GM21717 (cell line): ENCODE measurements at regions not wholly inside any gene's neighbourhood (a gene's known extent, or its start where the extent isn't known, plus 50 kb on each side); places are given as distances from the start of the nearest gene placed in this dataset.
"Not testable (repeated sequence)": the region's sequence is repeated elsewhere in the genome, so short reads cannot be mapped to it uniquely, and the experiment has no call there.

Experiments
- ATAC-seq: cut with Tn5 transposase; IDR thresholded peaks from one replicate; pipeline ENCODE4 v1.9.1; 2021; ENCODE audit warnings: mild to moderate bottlenecking, moderate library complexity; ENCODE audit not compliant: unreplicated experiment

- ATAC-seq = peak; percentile 99
Measured at GRCh38 chr13:34156841-34157365, 339.0 kb downstream of the RFC3 start.

DNA sequence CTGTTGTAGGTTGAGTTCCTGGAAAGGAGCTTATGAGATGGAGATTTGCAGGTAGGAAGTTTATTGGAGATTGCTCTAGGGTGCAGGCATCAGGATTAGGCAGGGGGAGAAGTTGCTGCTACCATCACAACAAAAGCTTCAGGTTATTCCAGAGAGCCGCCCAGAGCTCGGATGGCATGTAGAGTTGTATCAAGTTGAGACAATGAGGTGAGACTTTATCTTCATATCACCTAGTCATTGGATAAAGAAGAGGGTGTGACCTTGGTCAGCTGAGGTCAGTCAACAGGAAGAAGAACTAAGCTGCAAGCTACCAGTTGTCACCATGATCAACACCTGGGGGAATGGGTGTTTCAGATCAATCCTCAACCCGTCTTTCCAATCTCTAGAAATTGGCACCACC is 342.0 kb downstream of the RFC3 start:
- ATAC-seq = no peak

DNA sequence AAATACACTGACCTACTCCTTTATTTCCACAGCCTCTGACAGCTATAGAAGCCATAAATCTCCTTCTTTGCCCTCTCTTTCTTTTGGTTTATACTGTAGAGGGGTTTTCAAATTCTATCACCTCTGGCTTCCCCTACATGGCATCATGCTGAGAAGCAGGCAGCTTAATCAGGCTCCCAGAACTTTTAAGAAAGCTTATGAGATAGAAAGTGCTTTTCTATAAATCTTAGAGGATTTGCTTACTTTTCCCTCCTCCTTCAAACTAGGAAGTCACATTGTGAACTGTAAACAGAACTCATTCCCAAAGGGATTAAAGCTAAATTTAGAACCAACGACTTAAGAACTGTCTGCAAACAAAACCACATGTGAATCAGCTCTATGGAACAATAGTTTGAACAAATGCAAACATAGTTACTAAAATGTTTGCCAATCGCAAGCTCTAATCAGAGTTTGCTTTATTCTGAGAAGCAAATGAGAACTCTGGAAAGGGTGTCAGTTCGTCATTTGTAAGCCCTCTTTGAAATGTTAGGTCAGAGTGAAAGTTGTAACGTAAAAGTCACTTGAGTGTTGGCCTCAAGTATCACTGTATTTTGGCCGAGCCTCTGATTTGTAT is 344.1 kb downstream of the RFC3 start:
- ATAC-seq = no peak

DNA sequence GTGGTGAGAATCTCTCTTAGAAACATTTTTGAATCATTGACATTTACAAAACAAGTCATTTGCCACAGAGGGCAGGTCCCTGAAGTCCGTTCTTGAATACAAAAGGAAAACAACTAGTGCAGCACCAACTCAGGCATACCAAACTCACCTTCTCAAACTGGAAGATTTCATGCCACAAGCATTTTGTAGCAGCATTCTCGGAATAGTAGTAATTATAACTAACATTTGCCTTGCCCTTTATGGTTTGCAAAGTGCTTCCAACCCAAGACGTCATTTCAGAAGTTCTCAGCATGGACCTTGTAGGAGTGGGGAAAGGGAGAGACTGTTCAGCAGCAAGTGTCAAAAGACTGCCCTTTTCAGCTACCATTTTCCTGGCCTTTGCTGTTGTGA is 344.6 kb downstream of the RFC3 start:
- ATAC-seq = no peak

DNA sequence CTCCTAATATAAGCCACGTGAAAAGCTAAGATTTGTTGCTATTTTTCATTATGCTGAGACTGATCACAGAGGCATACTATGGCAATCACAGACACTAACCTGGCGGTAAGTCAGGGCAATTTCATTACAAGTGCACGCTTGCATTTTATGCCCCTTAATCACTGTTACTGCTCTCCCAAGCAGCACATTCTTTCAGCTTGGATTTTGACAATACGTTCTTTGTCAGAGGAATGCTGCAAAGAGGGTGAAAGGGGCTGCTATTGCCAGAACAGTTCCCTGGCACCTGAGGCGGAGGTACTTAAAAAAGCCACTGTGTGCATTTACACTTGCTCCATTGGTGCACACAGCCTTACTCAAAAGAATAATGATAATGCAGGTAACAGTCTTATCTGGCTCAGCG is 346.6 kb downstream of the RFC3 start:
- no peak for ATAC-seq

GRCh38 chr13:34165158-34165557 is 347.2 kb downstream of the RFC3 start:
- no peak for ATAC-seq

DNA sequence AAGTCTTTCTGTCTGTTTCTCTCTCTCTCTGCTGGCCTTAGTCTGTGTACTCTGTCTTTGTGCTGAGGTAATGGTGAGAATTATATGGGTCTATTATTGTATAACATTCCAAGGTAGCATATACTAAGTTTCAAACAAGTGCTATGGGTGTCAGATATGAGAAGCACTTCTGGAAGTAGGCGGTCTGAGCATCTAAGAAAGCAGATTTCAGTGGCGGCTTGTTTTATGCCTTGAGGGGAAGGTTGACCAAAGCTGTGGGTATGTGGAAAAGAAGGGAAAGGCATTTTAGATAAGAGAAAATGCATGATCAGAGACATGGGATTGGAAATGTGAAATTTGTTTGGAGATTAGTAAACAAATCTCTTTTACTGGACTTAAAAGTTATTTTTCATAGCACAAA is 348.5 kb downstream of the RFC3 start:
- ATAC-seq = no peak

DNA sequence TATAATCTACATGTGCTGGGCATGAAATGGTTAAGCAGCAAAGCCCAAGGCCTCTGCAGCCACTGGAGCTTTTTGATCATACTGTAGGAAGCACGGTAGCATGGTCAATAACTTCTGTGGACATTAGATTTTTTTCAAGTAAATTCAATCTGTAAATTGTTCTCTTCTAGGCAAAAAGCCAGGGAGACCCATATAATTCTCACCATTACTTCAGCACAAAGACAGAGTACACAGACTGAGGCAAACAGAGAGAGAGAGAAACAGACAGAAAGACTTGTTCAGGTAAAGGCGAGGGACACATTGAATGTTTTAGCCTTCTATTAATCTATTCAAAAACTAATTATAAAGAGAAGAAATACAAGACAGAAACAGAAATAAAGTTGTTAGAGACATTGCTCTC is 349.4 kb downstream of the RFC3 start:
- no peak for ATAC-seq

DNA sequence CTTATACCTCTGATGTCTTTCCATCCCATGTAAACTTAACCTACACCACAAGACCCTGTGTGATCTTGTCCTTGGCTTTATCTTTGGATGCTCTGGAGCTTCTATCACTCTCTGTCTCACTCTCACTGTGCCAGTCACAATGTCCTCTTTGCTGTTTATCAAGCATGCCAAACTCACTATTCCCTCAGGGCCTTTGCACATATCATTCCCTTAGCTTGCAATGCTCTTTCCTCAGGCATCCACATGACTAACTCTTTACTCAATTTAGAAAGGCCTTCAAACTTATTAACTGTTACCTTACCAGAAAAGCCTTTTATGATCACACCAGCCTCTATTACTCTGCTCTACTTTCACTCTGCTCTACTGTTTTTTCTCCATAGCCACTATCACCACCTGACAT is 354.1 kb downstream of the RFC3 start:
- no peak for ATAC-seq

DNA sequence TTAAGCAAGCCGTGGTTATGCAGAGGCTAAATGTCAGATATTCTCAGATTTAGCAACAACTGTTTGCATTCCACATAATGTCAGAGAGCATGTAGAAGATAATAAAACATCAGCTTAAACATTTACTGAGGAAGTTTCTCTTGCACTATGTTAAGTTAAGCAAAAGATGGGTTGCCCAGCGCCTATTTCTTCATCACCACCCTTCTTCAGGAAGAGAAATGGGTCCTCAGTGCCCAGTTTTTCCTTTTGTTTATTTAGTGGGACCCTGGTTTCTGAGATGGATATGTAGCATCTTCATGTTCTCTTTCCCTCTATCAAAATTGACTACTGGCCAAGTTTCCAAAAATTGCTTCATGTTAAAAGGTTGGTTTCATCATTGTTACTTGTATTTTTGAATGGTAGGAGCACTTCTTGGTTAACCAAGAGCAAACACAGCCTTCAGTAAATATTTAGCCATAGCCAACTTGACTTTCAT is 356.8 kb downstream of the RFC3 start:
- no peak for ATAC-seq

DNA sequence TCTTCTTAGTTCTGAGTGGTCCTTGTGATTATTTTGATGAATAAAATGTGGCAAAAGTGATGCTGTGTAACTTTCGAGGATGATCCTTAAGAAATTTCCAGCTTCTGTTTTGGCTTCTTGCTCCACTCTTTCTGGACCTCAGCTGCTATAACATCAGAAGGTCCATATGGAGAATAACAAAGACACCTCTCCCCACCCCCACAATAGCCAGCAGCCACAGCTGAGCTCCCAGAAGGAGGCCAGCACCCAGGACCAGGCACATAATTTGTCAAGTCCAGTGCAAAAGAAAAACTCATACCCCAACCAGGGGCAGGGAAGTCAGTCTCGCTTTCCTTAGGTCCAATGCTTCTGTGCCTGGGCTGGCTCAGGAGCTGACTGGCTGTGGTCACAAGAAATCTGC is 357.6 kb downstream of the RFC3 start:
- no peak for ATAC-seq

DNA sequence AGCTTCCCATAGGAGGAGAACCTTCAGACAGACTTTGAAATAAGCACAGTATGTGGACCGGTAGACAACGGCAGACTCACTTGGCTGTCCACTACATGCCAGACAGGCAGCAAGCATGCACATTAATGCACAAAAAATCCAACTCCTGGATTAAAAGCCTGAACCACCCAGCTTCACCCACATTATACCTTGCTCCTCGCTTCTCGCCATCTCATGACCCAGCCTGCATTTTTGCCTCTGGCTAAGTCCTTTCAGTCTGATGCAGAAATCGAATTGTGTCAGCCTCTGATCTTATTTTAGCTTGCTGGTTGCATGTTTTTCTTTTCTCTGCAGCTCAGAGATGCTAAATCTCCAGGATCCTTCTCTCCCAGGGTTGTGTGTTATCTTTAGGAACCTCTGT is 358.7 kb downstream of the RFC3 start:
- no peak for ATAC-seq

- ATAC-seq = no peak
Measured at GRCh38 chr13:34179481-34179880, 361.5 kb downstream of the RFC3 start.

GRCh38 chr13:34179927-34180326 is 362.0 kb downstream of the RFC3 start:
- ATAC-seq = no peak

- ATAC-seq = not testable (repeated sequence)
Measured at GRCh38 chr13:34181256-34181655, 363.3 kb downstream of the RFC3 start.

- ATAC-seq = no peak
Measured at GRCh38 chr13:34189946-34190345, 372.0 kb downstream of the RFC3 start.

DNA sequence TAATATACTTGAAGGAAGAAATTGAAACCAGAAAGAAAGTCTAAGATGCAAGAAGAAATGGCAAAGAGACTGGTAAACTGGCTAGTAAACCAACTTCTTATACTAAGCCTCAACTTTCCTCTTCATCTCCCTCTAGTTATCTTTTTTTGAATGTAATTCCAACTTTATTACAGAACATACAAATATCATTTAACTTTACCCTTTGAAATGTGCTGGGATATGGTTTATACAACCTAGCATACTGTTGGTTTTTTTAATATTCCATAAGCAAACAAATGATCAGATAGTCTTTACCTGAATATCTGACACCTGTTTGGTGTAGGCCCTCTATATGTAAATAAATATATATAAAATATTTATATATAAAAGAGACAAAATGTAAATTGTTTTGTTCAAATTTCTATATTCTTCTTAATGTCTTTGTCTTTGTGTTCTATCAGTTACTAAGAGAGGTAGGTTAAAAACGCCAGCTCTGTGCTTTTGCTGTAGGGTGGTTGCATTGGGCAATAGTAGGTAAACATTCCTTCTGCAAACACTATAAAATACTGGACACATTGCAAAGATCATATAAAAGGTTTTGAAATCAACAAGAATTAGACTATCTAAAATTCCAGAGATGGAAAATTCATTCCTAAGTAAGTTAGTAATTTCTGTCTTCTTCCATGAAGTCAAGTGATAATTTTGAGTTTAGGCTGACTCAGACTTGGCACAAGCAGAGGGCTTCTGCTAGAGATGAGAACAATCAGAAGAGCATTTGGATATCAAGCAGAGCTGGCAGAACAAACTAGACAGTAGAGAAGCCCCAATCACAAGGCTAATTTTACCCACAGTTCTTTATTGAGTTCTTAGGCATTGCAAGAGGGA is 383.3 kb downstream of the RFC3 start:
- ATAC-seq = no peak

GRCh38 chr13:34207334-34207733 is 389.4 kb downstream of the RFC3 start:
- no peak for ATAC-seq

- no peak for ATAC-seq
Measured at GRCh38 chr13:34207872-34208271, 389.9 kb downstream of the RFC3 start.

DNA sequence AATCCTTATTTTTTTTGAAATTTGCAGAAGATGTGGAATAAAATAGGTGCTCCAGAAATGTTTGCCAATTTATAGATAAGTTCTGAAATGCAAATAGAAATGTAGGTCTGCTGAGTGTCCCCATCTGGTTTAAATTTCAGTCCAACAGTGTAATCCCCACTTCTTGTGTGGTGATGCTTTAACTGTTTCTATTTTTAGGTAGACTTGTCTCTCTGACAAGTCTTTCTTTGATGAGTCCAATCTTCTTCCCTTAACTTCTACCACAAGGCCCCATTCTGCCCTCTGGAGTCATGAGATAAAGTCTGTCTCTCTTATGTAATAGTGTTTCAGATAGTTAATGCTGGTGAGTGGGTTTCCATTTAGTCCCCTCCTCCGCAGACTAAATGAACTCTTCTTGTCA is 390.4 kb downstream of the RFC3 start:
- ATAC-seq = no peak

- ATAC-seq = no peak
Measured at GRCh38 chr13:34210341-34210740, 392.4 kb downstream of the RFC3 start.

- ATAC-seq = no peak
Measured at GRCh38 chr13:34214686-34215085, 396.7 kb downstream of the RFC3 start.
